ENCODE measurements at regions not wholly inside any gene's neighbourhood (a gene's known extent, or its start where the extent isn't known, plus 50 kb on each side); places are given as distances from the start of the nearest gene placed in this dataset.
"Not testable (repeated sequence)": the region's sequence is repeated elsewhere in the genome, so short reads cannot be mapped to it uniquely, and the experiment has no call there.

DNA sequence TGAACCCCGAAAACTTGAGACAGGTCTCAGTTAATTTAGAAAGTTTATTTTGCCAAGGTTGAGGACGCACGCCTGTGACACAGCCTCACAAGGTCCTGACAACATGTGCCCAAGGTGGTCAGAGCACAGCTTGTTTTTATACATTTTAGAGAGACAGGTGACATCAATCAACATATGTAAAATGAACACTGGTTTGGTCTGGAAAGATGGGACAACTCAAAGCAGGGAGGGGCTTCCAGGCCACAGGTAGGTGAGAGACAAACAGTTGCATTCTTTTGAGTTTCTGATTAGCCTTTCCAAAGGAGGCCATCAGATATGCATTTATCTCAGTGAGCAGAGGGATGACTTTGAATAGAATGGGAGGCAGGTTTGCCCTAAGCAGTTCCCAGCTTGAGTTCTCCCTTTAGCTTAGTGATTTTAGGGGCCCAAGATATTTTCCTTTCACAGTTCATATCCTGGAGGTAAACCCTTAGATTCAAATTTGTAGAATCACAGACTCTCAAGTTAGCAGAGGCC, 262.8 kb downstream of the ARHGAP12 start:
- TF ChIP-seq, protein P1, sequence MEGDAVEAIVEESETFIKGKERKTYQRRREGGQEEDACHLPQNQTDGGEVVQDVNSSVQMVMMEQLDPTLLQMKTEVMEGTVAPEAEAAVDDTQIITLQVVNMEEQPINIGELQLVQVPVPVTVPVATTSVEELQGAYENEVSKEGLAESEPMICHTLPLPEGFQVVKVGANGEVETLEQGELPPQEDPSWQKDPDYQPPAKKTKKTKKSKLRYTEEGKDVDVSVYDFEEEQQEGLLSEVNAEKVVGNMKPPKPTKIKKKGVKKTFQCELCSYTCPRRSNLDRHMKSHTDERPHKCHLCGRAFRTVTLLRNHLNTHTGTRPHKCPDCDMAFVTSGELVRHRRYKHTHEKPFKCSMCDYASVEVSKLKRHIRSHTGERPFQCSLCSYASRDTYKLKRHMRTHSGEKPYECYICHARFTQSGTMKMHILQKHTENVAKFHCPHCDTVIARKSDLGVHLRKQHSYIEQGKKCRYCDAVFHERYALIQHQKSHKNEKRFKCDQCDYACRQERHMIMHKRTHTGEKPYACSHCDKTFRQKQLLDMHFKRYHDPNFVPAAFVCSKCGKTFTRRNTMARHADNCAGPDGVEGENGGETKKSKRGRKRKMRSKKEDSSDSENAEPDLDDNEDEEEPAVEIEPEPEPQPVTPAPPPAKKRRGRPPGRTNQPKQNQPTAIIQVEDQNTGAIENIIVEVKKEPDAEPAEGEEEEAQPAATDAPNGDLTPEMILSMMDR (IDR thresholded peaks at IDR 0.05; ENCODE audit: low read depth, low read length, missing input control): not testable (repeated sequence)
- TF ChIP-seq, protein P2, sequence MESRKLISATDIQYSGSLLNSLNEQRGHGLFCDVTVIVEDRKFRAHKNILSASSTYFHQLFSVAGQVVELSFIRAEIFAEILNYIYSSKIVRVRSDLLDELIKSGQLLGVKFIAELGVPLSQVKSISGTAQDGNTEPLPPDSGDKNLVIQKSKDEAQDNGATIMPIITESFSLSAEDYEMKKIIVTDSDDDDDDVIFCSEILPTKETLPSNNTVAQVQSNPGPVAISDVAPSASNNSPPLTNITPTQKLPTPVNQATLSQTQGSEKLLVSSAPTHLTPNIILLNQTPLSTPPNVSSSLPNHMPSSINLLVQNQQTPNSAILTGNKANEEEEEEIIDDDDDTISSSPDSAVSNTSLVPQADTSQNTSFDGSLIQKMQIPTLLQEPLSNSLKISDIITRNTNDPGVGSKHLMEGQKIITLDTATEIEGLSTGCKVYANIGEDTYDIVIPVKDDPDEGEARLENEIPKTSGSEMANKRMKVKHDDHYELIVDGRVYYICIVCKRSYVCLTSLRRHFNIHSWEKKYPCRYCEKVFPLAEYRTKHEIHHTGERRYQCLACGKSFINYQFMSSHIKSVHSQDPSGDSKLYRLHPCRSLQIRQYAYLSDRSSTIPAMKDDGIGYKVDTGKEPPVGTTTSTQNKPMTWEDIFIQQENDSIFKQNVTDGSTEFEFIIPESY (IDR thresholded peaks at IDR 0.05): not testable (repeated sequence)
- TF ChIP-seq, protein P3, sequence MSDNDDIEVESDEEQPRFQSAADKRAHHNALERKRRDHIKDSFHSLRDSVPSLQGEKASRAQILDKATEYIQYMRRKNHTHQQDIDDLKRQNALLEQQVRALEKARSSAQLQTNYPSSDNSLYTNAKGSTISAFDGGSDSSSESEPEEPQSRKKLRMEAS (IDR thresholded peaks at IDR 0.05): not testable (repeated sequence)
- not testable (repeated sequence) for TF ChIP-seq GABPA (IDR thresholded peaks at IDR 0.05 in 1 of 2, conservative IDR thresholded peaks at IDR 0.05 in 1 of 2); RAD21 (IDR thresholded peaks at IDR 0.05); JUND (IDR thresholded peaks at IDR 0.05)
